NCI-H226 (cell line): ENCODE measurements at regions not wholly inside any gene's neighbourhood (a gene's known extent, or its start where the extent isn't known, plus 50 kb on each side); places are given as distances from the start of the nearest gene placed in this dataset.

Source experiments
- DNase-seq: peaks from one replicate; pipeline ENCODE4 v3.0.0-alpha.2; 2015

DNA sequence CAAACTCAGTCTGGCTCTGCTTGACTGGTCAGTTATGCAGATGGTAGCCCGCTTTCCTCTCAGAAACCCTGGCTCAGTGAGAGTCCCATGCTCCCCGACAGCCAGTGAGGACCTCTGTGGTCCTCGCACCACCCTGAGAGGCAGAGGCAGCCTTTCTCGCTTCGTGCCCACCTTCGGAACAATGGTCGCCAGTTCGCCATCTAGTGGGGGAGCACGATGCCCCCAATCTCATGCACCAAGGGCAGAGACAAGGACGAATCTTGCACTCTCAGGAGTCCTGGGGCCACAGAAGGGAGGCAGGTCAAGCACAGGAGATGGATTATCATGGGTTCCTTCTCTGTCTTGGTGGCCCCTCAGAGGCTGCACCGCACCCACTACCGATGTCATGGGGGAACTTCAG lies 75.2 kb downstream of the RHCG start:
- DNase-seq, result no peak

DNA sequence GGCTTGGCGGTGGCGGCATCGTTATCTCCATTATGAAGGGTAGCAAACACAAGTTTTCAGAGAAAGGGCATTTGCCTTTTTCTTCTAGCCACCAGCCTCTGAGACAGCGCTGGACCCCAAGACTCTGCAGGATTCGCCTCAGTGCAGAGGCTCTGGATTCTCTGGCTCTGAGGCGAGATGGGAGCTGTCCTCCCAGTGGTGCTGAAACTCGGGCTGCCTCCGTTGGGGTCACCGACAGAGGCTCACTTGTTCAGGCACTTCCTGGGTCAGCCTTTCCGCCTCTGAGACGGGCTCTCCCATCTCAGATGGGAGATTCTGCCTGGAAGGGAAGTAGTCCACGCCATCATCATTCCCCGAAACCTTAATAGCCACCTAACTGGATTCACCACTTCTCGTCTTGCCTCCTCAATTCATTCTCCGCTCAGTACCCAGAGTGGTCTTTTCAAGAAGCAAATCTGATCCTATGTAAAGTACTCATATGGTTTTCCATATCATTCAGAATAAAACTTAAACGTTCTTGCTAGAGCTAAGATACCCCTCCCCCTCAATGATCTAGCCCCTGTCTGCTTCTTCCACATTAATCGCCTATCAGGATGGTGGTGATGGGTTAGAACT lies 76.9 kb downstream of the RHCG start:
- DNase-seq, result peak; percentile 54

DNA sequence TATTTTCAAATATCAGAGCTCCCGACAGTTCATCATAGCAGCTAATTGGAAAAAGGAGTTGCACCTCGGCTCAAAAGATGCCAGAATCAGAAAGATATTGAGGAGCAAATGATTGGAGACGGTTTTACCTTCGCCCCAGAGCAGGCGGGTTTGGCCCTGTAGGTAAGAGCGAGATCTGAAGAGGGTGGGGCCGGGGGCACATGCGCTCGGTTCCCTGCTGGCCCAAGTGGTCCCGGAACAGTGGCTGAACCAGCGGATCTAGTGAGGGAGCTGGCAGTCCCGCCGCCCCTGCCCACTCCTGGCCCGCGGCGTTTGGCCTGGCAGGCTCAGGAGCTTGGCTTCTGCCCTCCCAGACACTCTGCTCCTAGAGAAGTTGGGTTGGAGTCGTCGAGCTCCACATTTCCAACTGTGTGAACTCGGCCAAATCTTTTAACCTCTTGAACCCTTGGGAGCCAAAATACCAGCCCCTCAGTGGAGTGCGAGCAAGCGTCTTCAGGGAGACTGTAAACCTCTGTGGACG lies 79.1 kb downstream of the RHCG start:
- no peak for DNase-seq

DNA sequence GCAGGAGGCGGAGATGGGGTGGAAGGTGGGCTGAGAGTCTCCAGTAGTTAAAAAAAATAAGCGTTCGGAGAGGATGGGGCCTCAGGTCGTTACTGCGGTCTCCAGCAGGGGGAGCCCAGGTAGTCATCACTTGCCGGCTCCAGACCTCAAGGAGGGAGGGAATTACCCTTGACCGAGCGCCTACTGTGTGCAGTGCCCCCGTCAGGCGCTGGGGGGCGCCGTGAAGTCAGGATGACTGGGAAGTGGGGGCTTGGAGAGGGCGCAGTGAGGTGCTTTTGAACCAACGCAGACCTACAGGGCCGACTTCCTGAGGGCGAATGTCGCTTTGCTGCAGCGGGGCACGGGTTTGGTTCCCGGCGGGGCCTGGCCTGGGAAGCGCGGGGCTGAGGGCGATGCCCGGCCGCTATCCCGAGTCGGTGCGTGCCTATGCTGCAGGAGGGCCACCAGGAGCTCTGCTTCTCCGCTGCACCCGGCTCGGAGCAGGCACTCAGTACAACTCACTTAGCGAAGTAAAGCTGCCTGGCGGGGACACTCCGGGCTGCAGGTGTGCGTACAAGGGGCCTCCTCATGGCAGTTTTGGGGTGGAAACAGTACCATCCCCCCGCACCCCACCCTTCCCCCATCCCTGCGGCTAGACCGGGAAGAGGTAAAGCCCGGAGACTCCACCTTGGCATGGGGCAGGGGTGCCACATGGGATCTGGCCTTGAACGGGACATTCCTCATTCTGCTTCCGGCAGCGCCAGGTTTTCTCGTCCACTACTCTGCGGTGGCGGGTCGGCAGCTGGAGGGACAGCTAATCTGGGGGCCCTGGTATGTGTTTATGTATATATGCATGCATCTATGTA lies 79.8 kb downstream of the RHCG start:
- DNase-seq, result peak; percentile 70

DNA sequence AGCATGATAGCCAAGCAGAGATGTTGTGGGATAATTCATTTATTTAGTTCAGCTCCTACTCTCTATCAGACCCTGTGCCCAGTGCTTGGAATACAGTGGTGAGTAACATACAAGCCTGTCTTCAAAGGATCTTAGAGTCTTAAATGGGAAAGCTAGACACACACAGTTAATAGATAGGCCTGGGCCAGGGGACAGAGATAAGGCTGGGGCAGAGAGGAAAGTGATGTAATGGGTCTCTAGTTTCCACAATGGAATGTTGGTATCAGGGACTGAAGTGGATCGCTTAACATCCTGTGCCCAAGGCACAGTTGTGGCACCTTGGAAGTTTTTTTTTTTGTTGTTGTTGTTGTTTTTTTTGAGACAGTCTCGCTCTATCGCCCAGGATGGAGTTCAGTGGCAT lies 79.9 kb upstream of the POLG start:
- DNase-seq, result no peak

DNA sequence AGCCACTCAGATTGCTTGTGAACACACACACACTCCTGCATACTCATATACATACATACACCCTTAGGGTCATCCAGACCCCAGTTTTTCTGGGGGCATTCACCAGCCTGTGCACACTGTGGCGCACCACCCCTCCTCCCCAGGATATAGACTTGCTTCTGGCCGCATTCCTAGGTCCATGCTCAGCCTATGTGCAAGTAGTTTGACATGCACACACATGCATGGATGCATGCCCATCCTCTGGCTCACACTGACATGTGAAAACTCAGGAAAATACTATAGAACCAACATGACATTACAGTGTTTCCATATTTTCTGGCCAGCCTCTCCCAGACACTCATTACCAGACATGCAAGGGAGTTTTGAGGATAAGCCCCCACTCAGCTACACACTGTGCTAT lies 79.3 kb upstream of the POLG start:
- no peak for DNase-seq

DNA sequence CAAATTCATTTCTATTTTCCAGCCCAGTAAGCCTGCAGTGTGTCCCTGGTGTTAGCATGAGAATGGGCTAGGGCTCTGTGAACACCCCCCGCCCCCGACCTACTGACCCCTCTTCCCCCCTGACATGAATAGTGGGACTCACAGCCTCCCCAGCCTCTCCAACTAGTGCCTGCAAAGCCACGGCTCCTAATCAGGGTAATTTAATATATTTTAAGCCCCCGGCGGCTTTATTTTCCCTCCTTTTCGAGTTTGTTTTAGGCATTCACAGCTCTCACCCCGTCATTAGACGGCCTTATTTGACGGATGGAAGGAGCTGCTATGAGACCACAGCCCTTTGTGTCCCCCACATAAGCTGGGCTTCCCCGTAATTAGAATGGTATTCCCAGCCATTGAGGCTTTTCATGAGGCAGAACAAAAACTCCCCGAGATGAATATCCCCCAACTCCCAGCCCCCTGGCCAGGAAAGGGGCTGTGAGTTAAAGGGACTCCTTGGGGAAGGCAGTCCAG lies 78.3 kb upstream of the POLG start:
- no peak for DNase-seq

DNA sequence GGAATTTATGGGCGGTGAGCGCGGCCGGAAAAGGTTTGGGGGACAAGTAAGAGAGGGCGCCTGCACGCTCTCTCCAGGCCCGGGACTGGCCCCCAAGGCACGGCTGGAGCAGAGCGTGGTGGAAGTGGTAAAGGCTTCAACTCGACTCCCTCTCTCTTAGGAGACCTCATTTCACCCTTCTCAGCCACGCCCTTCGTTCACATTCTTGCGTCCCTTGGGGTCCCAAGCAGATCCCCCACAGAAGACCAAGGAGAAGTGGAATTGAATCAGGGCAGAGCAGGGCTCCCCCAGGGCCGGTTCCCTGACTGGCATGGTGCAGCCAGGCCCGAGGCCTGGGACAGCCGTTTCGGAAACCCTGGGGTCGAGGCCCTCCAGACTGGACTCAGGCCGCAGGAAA lies 75.4 kb upstream of the POLG start:
- no peak for DNase-seq

DNA sequence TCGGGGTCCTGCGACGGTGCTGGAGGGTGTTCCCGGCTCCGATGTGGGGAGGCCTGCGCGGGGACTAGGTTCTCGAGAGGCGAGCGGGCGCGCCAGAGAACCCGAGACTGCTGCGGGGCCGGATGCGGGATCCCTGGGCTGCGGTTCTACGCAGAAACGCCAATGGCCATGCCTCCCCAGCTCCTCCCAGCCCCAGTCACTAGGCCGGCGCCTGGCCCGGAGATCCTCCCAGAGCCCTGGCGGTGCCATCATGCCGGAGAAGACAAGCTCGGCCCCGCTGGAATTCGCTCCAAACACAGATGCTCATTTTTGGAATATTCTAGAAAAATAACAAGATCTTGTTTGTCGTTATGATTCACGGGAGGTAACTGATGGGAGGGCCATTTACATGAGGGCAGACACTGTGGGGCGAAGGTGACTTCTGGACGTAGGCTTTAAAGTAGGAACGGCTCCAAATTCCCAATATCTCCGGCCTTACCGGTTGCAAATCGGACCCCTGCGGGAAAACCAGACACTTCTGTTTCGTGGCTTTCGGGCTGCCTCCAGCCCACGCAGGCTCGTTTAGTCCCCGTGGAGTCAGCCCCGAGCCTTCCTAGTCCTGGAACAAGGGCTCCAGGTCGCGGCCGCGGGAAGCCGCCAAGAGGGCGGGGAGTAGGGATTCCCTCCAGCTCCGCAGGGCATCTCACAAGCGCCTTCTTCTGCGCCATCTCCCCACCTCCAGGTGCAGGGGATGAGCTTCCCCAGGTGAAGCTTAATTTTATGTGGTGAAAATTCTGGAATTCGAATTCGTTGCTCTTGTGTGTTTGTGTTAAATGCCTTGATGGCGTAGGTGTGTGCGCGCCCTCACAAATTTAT lies 74.8 kb upstream of the POLG start:
- no peak for DNase-seq

DNA sequence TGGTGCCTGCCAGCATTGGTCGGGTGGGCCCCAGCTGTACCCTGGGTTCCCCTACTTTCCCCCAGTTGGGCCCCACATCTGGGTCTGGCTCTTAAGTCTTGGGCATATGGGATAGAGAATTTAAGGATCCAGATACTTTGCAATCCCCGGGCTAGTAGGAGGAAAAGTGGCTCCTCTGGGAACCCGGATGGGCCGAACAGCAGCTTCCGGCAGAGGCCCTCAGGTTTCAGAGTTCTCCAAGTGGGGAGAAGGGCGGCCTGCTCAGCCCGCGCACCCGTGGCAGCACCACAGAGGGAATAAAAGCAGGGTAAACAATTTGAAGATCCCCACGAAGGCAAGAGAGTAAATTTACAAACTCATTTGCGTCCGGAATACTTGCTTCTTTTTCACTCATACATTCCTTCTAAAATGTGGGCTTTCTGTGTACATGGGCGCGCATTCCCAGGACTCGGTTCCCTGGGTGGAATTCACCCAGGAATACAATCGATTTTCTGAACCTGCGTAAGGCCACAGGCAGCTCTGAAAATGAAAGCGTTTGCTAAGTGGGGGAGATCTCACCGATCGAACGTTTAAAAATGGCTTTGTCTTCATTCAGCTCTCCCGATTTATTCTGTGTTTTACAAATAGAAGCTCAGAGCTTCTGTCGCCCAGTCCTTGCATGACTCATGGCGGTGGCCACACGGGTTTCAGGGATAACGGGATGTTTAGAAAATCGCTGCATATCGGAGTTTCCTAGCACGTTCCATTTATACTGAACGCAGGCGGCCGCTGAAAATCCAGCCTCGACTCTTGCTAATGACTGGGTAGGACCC lies 74.0 kb upstream of the POLG start:
- no peak for DNase-seq

DNA sequence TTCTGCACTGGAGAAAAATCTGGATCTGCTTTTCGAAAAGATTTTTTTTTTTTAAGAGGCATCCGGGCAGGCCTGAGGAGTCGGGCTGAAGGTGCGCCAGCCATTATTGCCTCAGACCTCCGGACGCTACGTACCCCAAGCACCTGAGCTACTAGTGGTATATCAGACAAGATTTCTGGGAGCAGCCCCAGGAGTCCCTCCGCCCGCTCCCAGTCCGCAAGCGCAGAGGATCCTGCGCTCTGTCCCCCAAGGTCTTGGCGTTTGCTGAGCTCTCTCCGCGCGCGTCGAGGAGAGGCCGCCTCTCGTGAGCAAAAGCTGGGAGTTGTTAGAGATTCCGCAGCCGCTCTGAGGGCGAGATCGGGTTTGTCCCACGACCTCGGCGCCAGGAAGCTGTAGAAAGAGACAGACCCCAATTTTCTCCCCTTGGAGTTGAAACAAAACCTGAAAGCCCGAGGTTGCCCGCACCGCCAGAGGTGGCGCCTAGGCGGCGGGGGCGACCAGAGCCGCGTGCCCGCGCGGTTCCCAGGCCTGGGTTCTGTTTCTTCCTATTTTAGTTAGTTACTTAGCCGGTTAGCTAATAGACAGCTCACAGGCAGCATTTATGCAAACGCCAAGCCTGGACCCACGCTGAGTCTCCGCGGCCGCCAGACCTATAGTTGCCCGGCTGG lies 72.5 kb upstream of the POLG start:
- DNase-seq, result no peak

DNA sequence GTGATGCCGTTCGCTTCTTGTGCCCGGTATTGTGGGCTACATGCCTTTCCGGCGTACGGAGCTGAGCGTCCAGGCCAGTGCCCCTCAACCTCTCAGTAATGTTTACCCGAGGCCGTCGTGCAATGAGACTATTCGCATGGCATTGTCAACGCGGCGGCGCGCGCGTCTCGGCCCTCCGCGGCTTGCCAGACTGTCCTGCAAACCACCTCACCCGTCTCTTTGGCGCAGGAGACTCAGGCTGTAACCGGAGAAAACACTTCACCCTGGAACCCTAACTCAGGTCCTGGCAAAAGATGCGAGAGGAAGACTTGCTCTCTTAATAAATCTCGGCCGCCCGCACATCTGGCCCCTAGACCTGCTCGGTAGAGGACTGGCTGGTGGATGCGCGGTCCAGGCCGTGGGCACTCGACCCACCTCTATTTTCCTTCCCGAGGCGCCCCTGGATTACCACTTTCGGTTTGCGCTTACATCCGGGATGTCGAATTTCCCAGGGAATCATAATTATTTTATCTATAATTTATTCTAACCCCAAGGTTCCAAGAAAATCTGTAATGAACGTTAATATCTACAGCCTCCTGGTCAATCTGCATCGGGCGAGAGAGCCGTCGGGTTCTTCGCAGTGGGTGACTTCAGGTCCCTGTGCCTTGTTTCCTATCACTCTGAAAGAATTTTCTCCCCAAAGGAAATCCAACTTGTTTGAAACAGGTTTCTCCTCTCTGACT lies 71.8 kb upstream of the POLG start:
- no peak for DNase-seq

DNA sequence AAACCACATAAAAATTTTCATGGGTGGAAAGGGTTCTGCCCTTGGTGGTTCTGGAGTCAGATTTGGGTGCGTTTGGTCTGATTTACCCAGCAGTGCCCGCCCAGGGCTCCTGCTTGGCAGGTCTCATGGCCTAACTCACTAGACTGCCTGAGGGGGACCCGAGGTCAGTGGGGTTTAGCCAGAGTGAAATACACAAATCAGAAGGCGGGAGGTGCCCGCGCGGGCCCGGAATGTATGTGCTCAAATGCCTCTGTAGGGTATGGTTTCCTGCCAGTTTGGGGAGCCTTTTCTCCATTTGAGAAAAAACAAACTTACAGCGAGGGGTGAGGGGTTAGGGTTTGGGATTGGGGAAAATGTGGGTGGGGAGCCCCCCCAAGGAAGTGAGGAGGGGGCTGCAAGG lies 70.9 kb upstream of the POLG start:
- no peak for DNase-seq

DNA sequence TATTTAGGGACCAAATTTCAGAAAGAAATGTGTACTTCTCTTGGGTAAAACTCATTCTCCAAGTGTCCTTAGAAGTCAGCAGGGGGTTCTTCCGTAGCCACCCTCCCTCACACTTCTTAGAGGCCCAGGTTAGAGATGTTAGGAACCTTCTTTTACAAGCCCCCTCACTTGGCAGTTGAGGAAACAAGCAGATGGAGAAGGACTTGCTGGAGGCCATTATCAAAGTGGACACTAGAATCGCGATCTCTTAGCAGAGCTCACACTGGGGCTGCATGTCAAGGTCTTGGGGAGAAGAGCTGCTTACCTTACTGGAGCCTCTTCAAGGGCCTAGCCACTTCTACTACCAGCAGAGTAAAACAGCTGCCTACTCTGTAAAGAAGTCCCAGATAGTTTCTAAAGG lies 69.4 kb upstream of the POLG start:
- no peak for DNase-seq

DNA sequence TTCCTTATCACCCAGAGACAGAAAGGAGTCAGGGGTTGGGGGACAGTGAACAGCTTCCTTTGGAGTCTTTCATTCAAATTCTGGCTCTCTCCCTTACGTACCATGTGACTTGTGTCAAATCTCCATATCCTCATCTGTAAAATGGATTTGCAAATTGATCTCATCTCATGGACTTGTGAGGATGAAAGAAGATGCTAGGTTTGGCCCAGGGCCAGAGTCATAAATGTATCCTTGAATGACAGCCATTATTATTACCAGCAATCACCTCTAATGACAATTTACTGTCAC lies 67.8 kb upstream of the POLG start:
- no peak for DNase-seq

DNA sequence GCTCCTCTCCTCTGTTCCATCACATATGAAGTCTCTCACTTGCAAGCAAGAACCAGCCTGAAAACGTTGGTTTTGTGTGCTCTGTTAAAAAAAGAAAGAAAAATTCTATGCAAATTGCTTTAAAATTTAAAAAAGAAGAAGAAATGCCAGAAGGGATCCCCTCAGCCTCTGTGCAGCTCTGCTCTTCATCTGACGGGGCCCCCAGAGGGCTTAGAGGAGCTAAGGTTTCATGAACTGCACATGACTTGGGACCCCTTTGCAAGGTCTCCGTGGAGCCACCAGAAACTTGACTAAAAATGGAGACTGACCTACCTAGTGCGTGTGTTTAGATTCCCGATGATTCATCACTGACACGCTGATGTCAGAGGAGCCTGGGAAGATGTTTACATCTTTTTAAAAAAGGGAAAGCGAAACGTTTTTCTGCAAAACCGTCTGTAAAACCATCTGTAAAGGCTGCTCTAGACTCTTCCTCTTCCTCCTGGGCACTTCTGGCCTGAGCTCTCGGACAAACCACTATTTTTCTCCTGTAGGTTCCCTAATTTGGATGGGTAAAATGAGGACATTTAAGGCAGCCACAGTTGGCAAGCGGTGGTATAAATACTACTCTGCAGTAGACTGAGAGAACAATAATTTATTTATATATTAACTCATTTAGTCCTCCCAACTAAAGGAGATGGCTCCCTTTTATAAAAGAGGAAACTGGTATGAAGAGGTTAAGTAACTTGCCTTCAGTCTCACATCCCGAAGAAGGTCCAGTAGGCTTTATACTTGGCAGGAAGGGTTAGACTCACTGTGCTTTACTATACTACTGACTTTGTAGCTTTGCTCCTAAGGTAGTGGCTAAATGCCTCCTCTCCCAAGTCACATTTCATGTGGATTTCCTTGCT lies 67.2 kb upstream of the POLG start:
- DNase-seq, result peak; percentile 61

DNA sequence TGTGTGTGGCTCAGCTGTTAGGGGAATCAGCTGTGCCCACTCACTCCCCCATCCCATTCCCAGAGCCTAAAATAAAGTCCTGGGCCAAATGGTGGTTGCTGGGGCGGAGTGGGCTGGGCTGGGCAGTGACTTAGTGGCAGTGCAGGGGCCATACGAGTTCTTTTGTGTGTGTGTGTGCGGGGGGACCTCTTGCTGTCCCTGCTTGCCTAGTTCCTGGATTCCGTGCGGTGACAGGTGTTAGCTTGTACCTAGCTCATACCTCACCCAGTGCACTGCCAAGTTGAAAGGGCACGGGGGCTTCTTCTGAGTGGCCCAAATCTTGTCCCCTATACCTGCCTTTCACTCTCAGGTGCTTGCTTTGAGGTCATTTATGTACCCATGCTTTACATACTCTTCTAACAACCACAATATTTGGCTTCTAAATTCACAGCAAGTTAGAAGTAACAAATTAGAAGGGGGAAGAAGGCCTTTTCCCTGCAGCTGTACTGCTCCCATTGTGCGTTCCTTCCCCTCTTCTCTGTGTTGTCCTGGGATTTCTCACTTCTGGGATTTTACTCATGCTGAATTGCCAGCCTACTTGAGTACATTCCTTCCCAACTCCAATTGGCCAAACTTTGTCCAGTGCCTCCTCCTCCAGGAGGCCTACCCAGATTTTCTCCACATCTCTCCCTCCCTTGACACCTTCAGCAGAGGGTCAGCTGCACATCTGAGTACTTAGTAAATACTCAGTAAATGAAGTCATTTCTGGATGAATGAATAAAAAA lies 66.3 kb upstream of the POLG start:
- DNase-seq, result no peak

DNA sequence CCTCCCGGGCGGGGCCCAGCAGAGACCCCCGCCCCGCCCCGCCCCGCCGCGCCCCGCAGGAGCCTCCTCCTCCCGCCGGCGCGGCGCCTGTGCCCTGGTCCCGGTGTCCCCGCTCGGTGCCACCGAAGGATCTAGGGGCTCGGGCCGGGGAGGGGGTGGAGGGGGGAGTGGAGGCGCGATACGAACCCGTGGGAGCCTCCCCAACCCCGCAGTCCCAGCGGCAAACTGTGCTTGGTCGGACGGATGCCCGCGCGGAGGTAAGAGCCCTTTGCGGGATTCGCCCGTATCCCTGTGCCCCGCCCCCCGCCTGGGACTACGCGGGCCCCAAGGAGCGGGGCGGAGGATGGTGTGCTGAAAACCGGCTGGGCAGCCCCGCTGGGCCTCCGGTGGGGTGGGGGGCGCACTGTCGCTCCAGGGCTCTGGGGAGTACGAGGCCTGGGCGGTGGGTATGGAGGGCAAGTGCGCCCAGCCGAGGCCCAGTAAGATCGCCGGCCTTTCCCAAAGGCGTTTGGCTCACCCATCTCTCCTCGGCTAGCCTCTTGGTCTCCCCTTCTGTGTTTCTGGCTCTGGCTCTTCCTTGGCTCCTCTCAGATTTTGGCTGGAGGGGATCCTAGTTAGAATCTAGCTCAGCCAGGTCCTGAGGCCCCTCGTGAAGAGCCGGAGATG lies 65.6 kb upstream of the POLG start:
- DNase-seq, result no peak
